Thoracic aorta (tissue), 2 donors: ENCODE measurements at regions not wholly inside any gene's neighbourhood (a gene's known extent, or its start where the extent isn't known, plus 50 kb on each side); places are given as distances from the start of the nearest gene placed in this dataset.

Experiments
- ATAC-seq: fragments of 150-250 bp; one replicate; pipeline ENCODE4 v1.8.0; 2017; ENCODE audit warnings: low read depth; ENCODE audit not compliant: insufficient number of reproducible peaks, low FRiP score
- DNase-seq: peaks from one replicate; pipeline ENCODE4 v3.0.0-alpha.2; 2020; ENCODE audit warnings: low spot score
- H3K27ac ChIP-seq, 2 donors: fragments of 200-600 bp; sonication (generic); 1 replicate in 1 of 2; 2 replicates in 1 of 2; pipeline ENCODE4 v1.5.1; 2016; ENCODE audit warnings: mild to moderate bottlenecking in 2 of 2, moderate library complexity in 2 of 2
- H3K27me3 ChIP-seq: fragments of 200-600 bp; sonication (generic); replicated peaks from 2 replicates; pipeline ENCODE4 v1.6.0; 2016; ENCODE audit warnings: mild to moderate bottlenecking; ENCODE audit not compliant: insufficient read depth
- H3K36me3 ChIP-seq: fragments of 200-600 bp; sonication (generic); one replicate; pipeline ENCODE4 v1.5.1; 2016
- H3K4me1 ChIP-seq, 2 donors: fragments of 200-600 bp; sonication (generic); 1 replicate in 1 of 2; 2 replicates in 1 of 2; pipeline versions ENCODE4 v1.5.1 to v1.6.0; 2016; ENCODE audit warnings: low read depth in 2 of 2, mild to moderate bottlenecking in 1 of 2; ENCODE audit not compliant: control insufficient read depth in 1 of 2
- H3K4me3 ChIP-seq: fragments of 200-600 bp; sonication (generic); 2 replicates; pipeline ENCODE4 v1.5.1; 2016; ENCODE audit warnings: mild to moderate bottlenecking
- H3K9me3 ChIP-seq: fragments of 200-600 bp; sonication (generic); 2 replicates; pipeline ENCODE4 v1.5.1; 2016
- TF ChIP-seq, protein P1 (sequence below): fragments of 200-600 bp; sonication (generic); IDR thresholded peaks from one replicate; pipeline ENCODE4 v1.5.1; 2019; ENCODE audit warnings: antibody characterized with exemption

DNA sequence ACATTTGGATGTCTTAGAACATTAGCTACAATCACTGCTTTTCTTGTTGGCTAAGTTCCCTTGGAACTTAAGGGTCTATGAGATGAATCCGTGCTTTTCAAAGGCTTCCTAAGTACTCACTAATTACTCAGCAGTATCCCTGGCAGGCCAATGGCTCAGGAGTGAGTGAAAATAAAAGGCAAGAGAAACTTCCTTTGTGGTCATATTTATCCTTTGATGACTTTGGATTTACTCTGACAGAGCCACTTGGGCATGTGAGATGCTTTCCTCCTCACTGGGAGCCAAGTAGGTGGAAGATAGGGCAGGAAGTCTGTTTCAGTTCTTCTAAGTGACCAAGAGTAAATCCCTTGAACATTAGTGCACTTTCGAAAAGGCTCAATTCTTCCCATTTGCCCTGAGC, 224.3 kb upstream of the FOXA2 start:
- TF ChIP-seq, protein P1, sequence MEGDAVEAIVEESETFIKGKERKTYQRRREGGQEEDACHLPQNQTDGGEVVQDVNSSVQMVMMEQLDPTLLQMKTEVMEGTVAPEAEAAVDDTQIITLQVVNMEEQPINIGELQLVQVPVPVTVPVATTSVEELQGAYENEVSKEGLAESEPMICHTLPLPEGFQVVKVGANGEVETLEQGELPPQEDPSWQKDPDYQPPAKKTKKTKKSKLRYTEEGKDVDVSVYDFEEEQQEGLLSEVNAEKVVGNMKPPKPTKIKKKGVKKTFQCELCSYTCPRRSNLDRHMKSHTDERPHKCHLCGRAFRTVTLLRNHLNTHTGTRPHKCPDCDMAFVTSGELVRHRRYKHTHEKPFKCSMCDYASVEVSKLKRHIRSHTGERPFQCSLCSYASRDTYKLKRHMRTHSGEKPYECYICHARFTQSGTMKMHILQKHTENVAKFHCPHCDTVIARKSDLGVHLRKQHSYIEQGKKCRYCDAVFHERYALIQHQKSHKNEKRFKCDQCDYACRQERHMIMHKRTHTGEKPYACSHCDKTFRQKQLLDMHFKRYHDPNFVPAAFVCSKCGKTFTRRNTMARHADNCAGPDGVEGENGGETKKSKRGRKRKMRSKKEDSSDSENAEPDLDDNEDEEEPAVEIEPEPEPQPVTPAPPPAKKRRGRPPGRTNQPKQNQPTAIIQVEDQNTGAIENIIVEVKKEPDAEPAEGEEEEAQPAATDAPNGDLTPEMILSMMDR, result no peak
- H3K27me3 ChIP-seq, result no peaks in the 10 kb centered on the region
- no peak for ATAC-seq
- no peak for DNase-seq
- H3K27ac ChIP-seq, result no peak overlapping the region
- H3K4me3 ChIP-seq, result no peak overlapping the region
- no peaks in the 10 kb centered on the region for H3K9me3 ChIP-seq
- no peaks in the 10 kb centered on the region for H3K36me3 ChIP-seq
- H3K4me1 ChIP-seq, result peaks cover 0 to 10% of the 10 kb centered on the region in 2 donors

GRCh38 chr20:22810030-22810429, 225.1 kb upstream of the SSTR4 start:
- ATAC-seq, result no peak
- H3K27me3 ChIP-seq, result no peaks in the 10 kb centered on the region
- H3K36me3 ChIP-seq, result no peaks in the 10 kb centered on the region
- H3K4me1 ChIP-seq, result peaks cover 0 to 7% of the 10 kb centered on the region in 2 donors
- no peaks in the 10 kb centered on the region for H3K9me3 ChIP-seq
- TF ChIP-seq, protein P1, result no peak
- DNase-seq, result no peak
- no peak overlapping the region for H3K4me3 ChIP-seq
- no peak overlapping the region for H3K27ac ChIP-seq

GRCh38 chr20:22810626-22811569, 224.2 kb upstream of the SSTR4 start:
- H3K4me1 ChIP-seq, result peaks cover 0 to 3% of the 10 kb centered on the region in 2 donors
- no peak overlapping the region for H3K27ac ChIP-seq
- no peaks in the 10 kb centered on the region for H3K36me3 ChIP-seq
- TF ChIP-seq, protein P1, result no peak
- ATAC-seq (no peak), DNase-seq (no peak)
- H3K9me3 ChIP-seq, result no peaks in the 10 kb centered on the region
- no peak overlapping the region for H3K4me3 ChIP-seq
- no peaks in the 10 kb centered on the region for H3K27me3 ChIP-seq

DNA sequence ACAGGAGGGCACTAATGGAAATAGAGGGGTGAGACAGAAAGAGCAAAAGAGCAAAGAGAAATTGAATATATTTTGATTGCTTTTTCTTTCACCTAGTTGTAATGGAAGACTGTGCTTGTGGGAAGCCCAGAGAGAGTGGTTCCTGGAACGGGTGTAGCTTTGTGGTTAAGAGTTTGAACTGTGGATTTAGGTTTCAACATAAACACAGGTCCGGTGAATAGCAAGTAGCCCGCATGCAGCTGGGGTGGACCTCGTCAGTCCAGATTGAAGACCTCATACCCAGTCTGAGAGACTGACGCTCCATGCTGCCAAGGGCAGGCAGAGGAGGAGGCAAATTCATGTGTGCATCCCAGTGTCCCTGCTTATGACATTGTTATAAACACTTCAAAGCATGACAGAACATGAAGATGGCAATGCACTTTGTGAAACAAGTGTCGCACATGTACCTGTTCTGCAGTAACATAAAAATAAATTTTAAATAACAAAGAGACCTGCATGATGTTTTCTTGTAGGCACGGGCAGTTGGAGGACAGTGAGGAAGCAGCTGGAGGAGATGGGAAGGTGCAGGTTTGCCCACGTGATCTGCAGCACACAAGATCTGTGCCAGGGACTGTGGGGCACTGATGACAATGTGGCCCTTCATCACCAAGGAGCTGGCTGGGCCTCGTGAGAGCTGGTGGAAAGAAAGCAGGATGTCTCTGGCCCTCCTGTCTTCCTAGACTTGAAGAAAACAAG, 220.5 kb upstream of the SSTR4 start:
- no peak for ATAC-seq
- TF ChIP-seq, protein P1, result no peak
- Histone ChIP-seq H3K27me3 (no peaks in the 10 kb centered on the region), H3K27ac (no peak overlapping the region), H3K36me3 (no peaks in the 10 kb centered on the region), H3K4me1 (no peaks in the 10 kb centered on the region), H3K9me3 (no peaks in the 10 kb centered on the region), H3K4me3 (no peak overlapping the region)
- no peak for DNase-seq

- ATAC-seq (no peak), DNase-seq (no peak)
- TF ChIP-seq, protein P1, result no peak
- Histone ChIP-seq H3K4me3 (no peak overlapping the region), H3K27me3 (no peaks in the 10 kb centered on the region), H3K9me3 (no peaks in the 10 kb centered on the region), H3K36me3 (no peaks in the 10 kb centered on the region), H3K27ac (no peak overlapping the region), H3K4me1 (no peaks in the 10 kb centered on the region)
These were observed 219.9 kb upstream of the SSTR4 start for GRCh38 chr20:22815206-22815551.
